WTC11 (cell line): ENCODE measurements at regions not wholly inside any gene's neighbourhood (a gene's known extent, or its start where the extent isn't known, plus 50 kb on each side); places are given as distances from the start of the nearest gene placed in this dataset.

Experiments
- ATAC-seq: fragments of 200-7000 bp; cut with Tn5 transposase; 2 replicates; pipeline ENCODE4 v1.10.0; 2021; ENCODE audit warnings: mild to moderate bottlenecking, moderate library complexity
- CTCF ChIA-PET: fragments of 300-600 bp; sonication (Branson Sonifier 250); formaldehyde crosslinking; loops from one replicate; lab custom pipeline; 2021; ENCODE audit warnings: antibody characterized with exemption; lab: Charles Lee
- POLR2A ChIA-PET: fragments of 350-600 bp; sonication (Branson Sonifier 250); formaldehyde crosslinking; loops from one replicate; lab custom pipeline; 2021; ENCODE audit warnings: antibody characterized with exemption; lab: Charles Lee
- DNase-seq: peaks from one replicate; pipeline ENCODE4 v3.0.0; 2021; ENCODE audit warnings: low spot score
- H3K27ac Mint-ChIP-seq: 2 replicates; pipeline ENCODE4 v1.8.0; 2021; ENCODE audit warnings: mixed read lengths
- H3K27me3 Mint-ChIP-seq: 2 replicates; pipeline ENCODE4 v1.8.0; 2021; ENCODE audit warnings: low read depth, mild to moderate bottlenecking, moderate library complexity, mixed read lengths
- H3K36me3 Mint-ChIP-seq: 2 replicates; pipeline ENCODE4 v1.8.0; 2021; ENCODE audit warnings: mixed read lengths
- H3K4me1 Mint-ChIP-seq: 2 replicates; pipeline ENCODE4 v1.8.0; 2022; ENCODE audit warnings: mixed read lengths
- H3K4me3 Mint-ChIP-seq: 2 replicates; pipeline ENCODE4 v1.8.0; 2021; ENCODE audit warnings: mild to moderate bottlenecking, moderate library complexity, mixed read lengths
- H3K9me3 Mint-ChIP-seq: 2 replicates; pipeline ENCODE4 v1.8.0; 2021; ENCODE audit warnings: mixed read lengths
- EMX1 ChIP-seq: fragments of 250-450 bp; sonication (Bioruptor Pico); IDR thresholded peaks from 2 replicates; pipeline ENCODE4 v1.8.0; 2021; ENCODE audit warnings: mild to moderate bottlenecking
- ERG ChIP-seq: fragments of 250-450 bp; sonication (Bioruptor Pico); IDR thresholded peaks from 2 replicates; pipeline ENCODE4 v1.8.0; 2021; ENCODE audit warnings: mild to moderate bottlenecking
- ESRRA ChIP-seq: sonication (generic); formaldehyde crosslinking; IDR thresholded peaks from 2 replicates; pipeline ENCODE4 v1.8.1; 2022; ENCODE audit warnings: mild to moderate bottlenecking, missing genetic modification reagents, borderline replicate concordance
- FOXP1 ChIP-seq: sonication (generic); formaldehyde crosslinking; IDR thresholded peaks from 2 replicates; pipeline ENCODE4 v1.8.0; 2022; ENCODE audit warnings: missing genetic modification reagents, mild to moderate bottlenecking, moderate library complexity, borderline replicate concordance
- GABPB1 ChIP-seq: sonication (generic); formaldehyde crosslinking; IDR thresholded peaks from 2 replicates; pipeline ENCODE4 v1.8.1; 2023; ENCODE audit warnings: mild to moderate bottlenecking, missing genetic modification reagents
- GRHL2 ChIP-seq: fragments of 250-450 bp; sonication (Bioruptor Pico); IDR thresholded peaks from 2 replicates; pipeline ENCODE4 v1.8.0; 2022; ENCODE audit warnings: mild to moderate bottlenecking, moderate library complexity; ENCODE audit not compliant: insufficient replicate concordance, severe bottlenecking
- HMGA2 ChIP-seq: fragments of 250-450 bp; sonication (Bioruptor Pico); IDR thresholded peaks from 2 replicates; pipeline ENCODE4 v1.4.0; 2021; ENCODE audit warnings: mild to moderate bottlenecking, moderate library complexity
- HMGXB4 ChIP-seq: sonication (generic); formaldehyde crosslinking; IDR thresholded peaks from 2 replicates; pipeline ENCODE4 v1.8.1; 2023; ENCODE audit warnings: mild to moderate bottlenecking, moderate library complexity, missing genetic modification reagents
- IRF2 ChIP-seq: sonication (generic); formaldehyde crosslinking; IDR thresholded peaks from 2 replicates; pipeline ENCODE4 v1.8.0; 2022; ENCODE audit warnings: low read depth, missing genetic modification reagents, borderline replicate concordance
- JAZF1 ChIP-seq: fragments of 250-450 bp; sonication (Bioruptor Pico); IDR thresholded peaks from 2 replicates; pipeline ENCODE4 v1.9.0; 2021; ENCODE audit warnings: moderate library complexity, mild to moderate bottlenecking, inconsistent platforms
- JUN ChIP-seq: sonication (generic); formaldehyde crosslinking; IDR thresholded peaks from 2 replicates; pipeline ENCODE4 v1.8.0; 2023; ENCODE audit warnings: mild to moderate bottlenecking, missing genetic modification reagents
- SOX15 ChIP-seq: fragments of 250-450 bp; sonication (Bioruptor Pico); IDR thresholded peaks from 2 replicates; pipeline ENCODE4 v1.9.0; 2021; ENCODE audit warnings: mild to moderate bottlenecking
- TEAD1 ChIP-seq: sonication (generic); formaldehyde crosslinking; IDR thresholded peaks from 2 replicates; pipeline ENCODE4 v1.8.0; 2022; ENCODE audit warnings: mild to moderate bottlenecking, missing genetic modification reagents
- ZBTB21 ChIP-seq: sonication (generic); formaldehyde crosslinking; IDR thresholded peaks from 2 replicates; pipeline ENCODE4 v1.8.1; 2023; ENCODE audit warnings: mild to moderate bottlenecking, missing genetic modification reagents, borderline replicate concordance
- ZNF138 ChIP-seq: sonication (generic); formaldehyde crosslinking; conservative IDR thresholded peaks from 2 replicates; pipeline ENCODE4 v1.8.1; 2022; ENCODE audit warnings: mild to moderate bottlenecking, moderate library complexity, missing genetic modification reagents
- ZNF232 ChIP-seq: sonication (generic); formaldehyde crosslinking; IDR thresholded peaks from 2 replicates; pipeline ENCODE4 v1.8.0; 2022; ENCODE audit warnings: mild to moderate bottlenecking, missing genetic modification reagents
- ZSCAN18 ChIP-seq: fragments of 250-450 bp; sonication (Bioruptor Pico); IDR thresholded peaks from 2 replicates; pipeline ENCODE4 v2.1.2; 2022; ENCODE audit warnings: mild to moderate bottlenecking, moderate library complexity
- TF ChIP-seq, protein P1 (sequence below): sonication (generic); formaldehyde crosslinking; IDR thresholded peaks from 2 replicates; pipeline ENCODE4 v1.8.1; 2023; ENCODE audit warnings: mild to moderate bottlenecking, missing genetic modification reagents
- TF ChIP-seq, protein P2 (sequence below): sonication (generic); formaldehyde crosslinking; IDR thresholded peaks from 2 replicates; pipeline ENCODE4 v1.8.1; 2022; ENCODE audit warnings: missing genetic modification reagents, borderline replicate concordance
- TF ChIP-seq, protein P3 (sequence below): sonication (generic); formaldehyde crosslinking; IDR thresholded peaks from 2 replicates; pipeline ENCODE4 v1.8.0; 2023; ENCODE audit warnings: missing genetic modification reagents
- TF ChIP-seq, protein P4 (sequence below): fragments of 200-600 bp; IDR thresholded peaks from 2 replicates; pipeline ENCODE4 v1.8.0; 2022; ENCODE audit warnings: antibody characterized with exemption

DNA sequence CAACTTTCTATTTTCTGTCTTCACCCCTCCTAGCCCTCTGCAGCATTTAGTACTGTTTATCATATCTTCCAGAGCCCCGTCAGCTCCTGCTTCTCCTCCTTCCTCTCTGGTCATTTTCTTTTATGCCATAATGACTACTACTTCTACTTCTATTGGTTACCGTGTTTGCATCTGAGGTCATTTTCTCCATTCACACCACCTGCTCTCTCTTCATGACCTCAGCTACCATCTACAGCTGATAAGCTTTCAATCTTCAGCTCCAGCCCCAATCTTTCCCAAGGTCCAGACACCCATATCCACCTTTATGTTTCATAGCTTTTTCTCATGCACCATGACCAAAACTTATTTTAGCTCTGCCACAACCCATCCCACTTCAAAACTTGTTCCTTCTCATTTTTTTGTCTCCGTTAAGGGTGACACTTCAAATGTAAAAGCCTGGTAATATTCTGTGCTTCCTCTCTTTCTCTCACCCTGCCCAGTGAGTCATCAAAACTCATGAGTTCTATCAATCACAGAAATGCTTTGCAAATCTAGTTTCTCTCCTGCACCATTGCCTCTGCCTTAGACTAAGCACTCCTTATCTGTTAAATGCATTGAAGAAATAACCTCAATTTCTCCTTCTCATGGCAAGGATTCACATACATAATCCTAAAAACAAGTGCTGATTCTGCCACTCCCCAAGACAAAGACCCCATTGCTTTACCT is 71.3 kb upstream of the IQCM start:
- DNase-seq (no peak), ATAC-seq (no peak)
- Mint-ChIP-seq H3K4me1 (peaks cover 8% of the 10 kb centered on the region), H3K9me3 (peaks cover 5% of the 10 kb centered on the region)
- TF ChIP-seq GRHL2 (CRISPR knock-in tag) (no peak), GABPB1 (no peak)
- TF ChIP-seq, protein P1, sequence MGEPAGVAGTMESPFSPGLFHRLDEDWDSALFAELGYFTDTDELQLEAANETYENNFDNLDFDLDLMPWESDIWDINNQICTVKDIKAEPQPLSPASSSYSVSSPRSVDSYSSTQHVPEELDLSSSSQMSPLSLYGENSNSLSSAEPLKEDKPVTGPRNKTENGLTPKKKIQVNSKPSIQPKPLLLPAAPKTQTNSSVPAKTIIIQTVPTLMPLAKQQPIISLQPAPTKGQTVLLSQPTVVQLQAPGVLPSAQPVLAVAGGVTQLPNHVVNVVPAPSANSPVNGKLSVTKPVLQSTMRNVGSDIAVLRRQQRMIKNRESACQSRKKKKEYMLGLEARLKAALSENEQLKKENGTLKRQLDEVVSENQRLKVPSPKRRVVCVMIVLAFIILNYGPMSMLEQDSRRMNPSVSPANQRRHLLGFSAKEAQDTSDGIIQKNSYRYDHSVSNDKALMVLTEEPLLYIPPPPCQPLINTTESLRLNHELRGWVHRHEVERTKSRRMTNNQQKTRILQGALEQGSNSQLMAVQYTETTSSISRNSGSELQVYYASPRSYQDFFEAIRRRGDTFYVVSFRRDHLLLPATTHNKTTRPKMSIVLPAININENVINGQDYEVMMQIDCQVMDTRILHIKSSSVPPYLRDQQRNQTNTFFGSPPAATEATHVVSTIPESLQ (CRISPR knock-in tag) = no peak
- TF ChIP-seq, all 79 proteins: peak for 0
- Mint-ChIP-seq H3K27ac (no peak overlapping the region), H3K4me3 (no peak overlapping the region), H3K36me3 (no peaks in the 10 kb centered on the region), H3K27me3 (no peaks in the 10 kb centered on the region)
- CTCF ChIA-PET = no interaction called here
- POLR2A ChIA-PET = no interaction called here

DNA sequence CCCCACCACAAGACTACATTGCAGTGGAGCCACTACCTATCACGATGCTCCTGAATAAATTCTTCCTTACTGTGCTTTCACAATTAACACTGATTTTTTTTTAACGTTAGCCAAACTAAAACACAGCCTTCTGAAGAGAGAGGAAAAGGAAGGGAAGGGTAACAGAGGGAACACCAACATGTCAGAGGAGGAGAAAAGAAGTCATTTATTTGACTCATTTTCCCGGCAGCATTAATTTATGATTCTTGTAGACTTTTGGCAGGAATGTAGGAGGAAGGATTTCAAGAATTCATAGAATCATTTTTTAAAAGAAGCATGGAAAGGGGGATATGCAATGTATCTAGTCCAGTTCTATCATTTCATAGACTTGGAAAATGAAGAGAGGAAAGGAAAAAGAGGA is 74.3 kb upstream of the IQCM start:
- H3K4me3 Mint-ChIP-seq = no peak overlapping the region
- no peak overlapping the region for H3K27ac Mint-ChIP-seq
- H3K36me3 Mint-ChIP-seq = no peaks in the 10 kb centered on the region
- no peaks in the 10 kb centered on the region for H3K27me3 Mint-ChIP-seq
- peaks cover 5% of the 10 kb centered on the region for H3K9me3 Mint-ChIP-seq
- DNase-seq (no peak), ATAC-seq (no peak)
- no peak for TF ChIP-seq GABPB1
- CTCF ChIA-PET = no interaction called here
- POLR2A ChIA-PET = no interaction called here
- H3K4me1 Mint-ChIP-seq = peaks cover 8% of the 10 kb centered on the region

DNA sequence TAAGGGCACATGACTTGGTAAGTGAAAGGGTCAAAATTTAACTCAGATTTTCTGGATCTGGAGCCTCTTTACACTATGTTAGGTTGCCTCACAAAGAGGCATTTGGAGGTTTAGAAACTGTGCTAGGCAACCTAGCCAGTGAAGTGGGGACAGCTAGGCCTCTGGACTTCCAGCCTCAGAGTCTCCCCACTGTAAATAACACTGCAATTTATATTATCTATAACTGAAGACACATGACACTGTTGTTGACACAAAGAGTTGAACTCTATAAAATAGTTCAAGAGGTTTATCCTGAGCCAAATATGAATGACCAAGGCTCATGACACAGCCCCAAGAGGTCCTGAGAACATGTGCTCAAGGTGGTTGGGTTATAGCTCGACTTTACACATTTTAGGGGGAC is 74.9 kb upstream of the IQCM start:
- no peak overlapping the region for H3K4me3 Mint-ChIP-seq
- ATAC-seq (no peak), DNase-seq (no peak)
- H3K27ac Mint-ChIP-seq = no peak overlapping the region
- peaks cover 8% of the 10 kb centered on the region for H3K4me1 Mint-ChIP-seq
- POLR2A ChIA-PET = no interaction called here
- peaks cover 5% of the 10 kb centered on the region for H3K9me3 Mint-ChIP-seq
- no peaks in the 10 kb centered on the region for H3K27me3 Mint-ChIP-seq
- H3K36me3 Mint-ChIP-seq = no peaks in the 10 kb centered on the region
- CTCF ChIA-PET = no interaction called here
- TF ChIP-seq, protein P2, sequence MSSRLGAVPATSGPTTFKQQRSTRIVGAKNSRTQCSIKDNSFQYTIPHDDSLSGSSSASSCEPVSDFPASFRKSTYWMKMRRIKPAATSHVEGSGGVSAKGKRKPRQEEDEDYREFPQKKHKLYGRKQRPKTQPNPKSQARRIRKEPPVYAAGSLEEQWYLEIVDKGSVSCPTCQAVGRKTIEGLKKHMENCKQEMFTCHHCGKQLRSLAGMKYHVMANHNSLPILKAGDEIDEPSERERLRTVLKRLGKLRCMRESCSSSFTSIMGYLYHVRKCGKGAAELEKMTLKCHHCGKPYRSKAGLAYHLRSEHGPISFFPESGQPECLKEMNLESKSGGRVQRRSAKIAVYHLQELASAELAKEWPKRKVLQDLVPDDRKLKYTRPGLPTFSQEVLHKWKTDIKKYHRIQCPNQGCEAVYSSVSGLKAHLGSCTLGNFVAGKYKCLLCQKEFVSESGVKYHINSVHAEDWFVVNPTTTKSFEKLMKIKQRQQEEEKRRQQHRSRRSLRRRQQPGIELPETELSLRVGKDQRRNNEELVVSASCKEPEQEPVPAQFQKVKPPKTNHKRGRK (CRISPR knock-in tag) = no peak
- TF ChIP-seq ZBTB21 (no peak), EMX1 (CRISPR knock-in tag) (no peak), HMGA2 (CRISPR knock-in tag) (no peak), IRF2 (CRISPR knock-in tag) (no peak), JAZF1 (CRISPR knock-in tag) (no peak), ESRRA (CRISPR knock-in tag) (no peak), TEAD1 (CRISPR knock-in tag) (no peak), FOXP1 (CRISPR knock-in tag) (no peak), ERG (CRISPR knock-in tag) (no peak), JUN (CRISPR knock-in tag) (no peak), ZNF138 (CRISPR knock-in tag) (no peak), ZSCAN18 (CRISPR knock-in tag) (no peak), ZNF232 (CRISPR knock-in tag) (no peak), SOX15 (CRISPR knock-in tag) (no peak), HMGXB4 (no peak)
- TF ChIP-seq, protein P3, sequence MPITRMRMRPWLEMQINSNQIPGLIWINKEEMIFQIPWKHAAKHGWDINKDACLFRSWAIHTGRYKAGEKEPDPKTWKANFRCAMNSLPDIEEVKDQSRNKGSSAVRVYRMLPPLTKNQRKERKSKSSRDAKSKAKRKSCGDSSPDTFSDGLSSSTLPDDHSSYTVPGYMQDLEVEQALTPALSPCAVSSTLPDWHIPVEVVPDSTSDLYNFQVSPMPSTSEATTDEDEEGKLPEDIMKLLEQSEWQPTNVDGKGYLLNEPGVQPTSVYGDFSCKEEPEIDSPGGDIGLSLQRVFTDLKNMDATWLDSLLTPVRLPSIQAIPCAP (CRISPR knock-in tag) = no peak
- TF ChIP-seq, protein P4, sequence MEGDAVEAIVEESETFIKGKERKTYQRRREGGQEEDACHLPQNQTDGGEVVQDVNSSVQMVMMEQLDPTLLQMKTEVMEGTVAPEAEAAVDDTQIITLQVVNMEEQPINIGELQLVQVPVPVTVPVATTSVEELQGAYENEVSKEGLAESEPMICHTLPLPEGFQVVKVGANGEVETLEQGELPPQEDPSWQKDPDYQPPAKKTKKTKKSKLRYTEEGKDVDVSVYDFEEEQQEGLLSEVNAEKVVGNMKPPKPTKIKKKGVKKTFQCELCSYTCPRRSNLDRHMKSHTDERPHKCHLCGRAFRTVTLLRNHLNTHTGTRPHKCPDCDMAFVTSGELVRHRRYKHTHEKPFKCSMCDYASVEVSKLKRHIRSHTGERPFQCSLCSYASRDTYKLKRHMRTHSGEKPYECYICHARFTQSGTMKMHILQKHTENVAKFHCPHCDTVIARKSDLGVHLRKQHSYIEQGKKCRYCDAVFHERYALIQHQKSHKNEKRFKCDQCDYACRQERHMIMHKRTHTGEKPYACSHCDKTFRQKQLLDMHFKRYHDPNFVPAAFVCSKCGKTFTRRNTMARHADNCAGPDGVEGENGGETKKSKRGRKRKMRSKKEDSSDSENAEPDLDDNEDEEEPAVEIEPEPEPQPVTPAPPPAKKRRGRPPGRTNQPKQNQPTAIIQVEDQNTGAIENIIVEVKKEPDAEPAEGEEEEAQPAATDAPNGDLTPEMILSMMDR = no peak
